Cardiac muscle cell (in vitro differentiated cells and primary cell): ENCODE measurements at regions not wholly inside any gene's neighbourhood (a gene's known extent, or its start where the extent isn't known, plus 50 kb on each side); places are given as distances from the start of the nearest gene placed in this dataset.
"Not testable (repeated sequence)": the region's sequence is repeated elsewhere in the genome, so short reads cannot be mapped to it uniquely, and the experiment has no call there.

Experiments
- DNase-seq, 2 donors: peaks; one replicate each; pipeline versions ENCODE4 v3.0.0 to v3.0.0-alpha.2; 2010 to 2017; ENCODE audit warnings: low read depth in 1 of 2, low spot score in 1 of 2
- H3K27ac ChIP-seq: fragments of 200-600 bp; sonication (generic); 2 replicates; pipeline ENCODE4 v1.5.1; 2016
- H3K27me3 ChIP-seq: fragments of 200-600 bp; sonication (generic); 2 replicates; pipeline ENCODE4 v1.6.0; 2016; ENCODE audit warnings: control low read depth
- H3K36me3 ChIP-seq: fragments of 200-600 bp; sonication (generic); 2 replicates; pipeline ENCODE4 v1.5.1; 2016; ENCODE audit warnings: control low read depth
- H3K4me1 ChIP-seq: fragments of 200-600 bp; sonication (generic); 2 replicates; pipeline ENCODE4 v1.8.1; 2017; ENCODE audit warnings: low read depth, mild to moderate bottlenecking, mixed run types
- H3K4me3 ChIP-seq: fragments of 200-600 bp; sonication (generic); 2 replicates; pipeline ENCODE4 v1.5.1; 2016; ENCODE audit warnings: mild to moderate bottlenecking
- H3K9me3 ChIP-seq: fragments of 200-600 bp; sonication (generic); 2 replicates; pipeline ENCODE4 v1.5.1; 2017; ENCODE audit warnings: low read depth, mild to moderate bottlenecking, control low read depth
- CTCF ChIP-seq: IDR thresholded peaks from 2 replicates; pipeline ENCODE4 v1.5.1; 2012; ENCODE audit warnings: low read depth, mild to moderate bottlenecking, low read length

- H3K4me3 ChIP-seq: no peak overlapping the region
- no peaks in the 10 kb centered on the region for H3K36me3 ChIP-seq
- H3K4me1 ChIP-seq: no peaks in the 10 kb centered on the region
- H3K27me3 ChIP-seq: no peaks in the 10 kb centered on the region
- H3K27ac ChIP-seq: no peak overlapping the region
- no peak for TF ChIP-seq CTCF
- H3K9me3 ChIP-seq: no peaks in the 10 kb centered on the region
- no peak for DNase-seq
These were observed 369.1 kb upstream of the FRG2C start for GRCh38 chr3:75295013-75295412.

GRCh38 chr3:75296858-75297257 lies 367.3 kb upstream of the FRG2C start:
- TF ChIP-seq CTCF: no peak
- no peaks in the 10 kb centered on the region for H3K9me3 ChIP-seq
- no peak overlapping the region for H3K4me3 ChIP-seq
- no peaks in the 10 kb centered on the region for H3K4me1 ChIP-seq
- DNase-seq: no peak
- H3K27ac ChIP-seq: no peak overlapping the region
- H3K27me3 ChIP-seq: no peaks in the 10 kb centered on the region
- no peaks in the 10 kb centered on the region for H3K36me3 ChIP-seq

GRCh38 chr3:75300606-75301005 lies 363.5 kb upstream of the FRG2C start:
- no peak for DNase-seq
- Histone ChIP-seq H3K27ac (no peak overlapping the region), H3K36me3 (no peaks in the 10 kb centered on the region), H3K4me3 (no peak overlapping the region), H3K9me3 (no peaks in the 10 kb centered on the region), H3K4me1 (no peaks in the 10 kb centered on the region), H3K27me3 (no peaks in the 10 kb centered on the region)
- no peak for TF ChIP-seq CTCF

- not testable (repeated sequence) for H3K36me3 ChIP-seq, H3K4me1 ChIP-seq, DNase-seq, H3K9me3 ChIP-seq, H3K27ac ChIP-seq, H3K27me3 ChIP-seq, H3K4me3 ChIP-seq
These were observed 363.1 kb upstream of the FRG2C start for GRCh38 chr3:75301050-75301449.

GRCh38 chr3:75303741-75304140 lies 360.4 kb upstream of the FRG2C start:
- Histone ChIP-seq H3K27me3 (no peaks in the 10 kb centered on the region), H3K4me1 (no peaks in the 10 kb centered on the region), H3K4me3 (no peak overlapping the region), H3K9me3 (no peaks in the 10 kb centered on the region), H3K36me3 (no peaks in the 10 kb centered on the region), H3K27ac (no peak overlapping the region)
- DNase-seq: no peak
- TF ChIP-seq CTCF: no peak

GRCh38 chr3:75305901-75306300 lies 358.2 kb upstream of the FRG2C start:
- Histone ChIP-seq H3K9me3 (no peaks in the 10 kb centered on the region), H3K27me3 (no peaks in the 10 kb centered on the region), H3K4me1 (no peaks in the 10 kb centered on the region), H3K36me3 (no peaks in the 10 kb centered on the region), H3K4me3 (no peak overlapping the region), H3K27ac (no peak overlapping the region)
- DNase-seq: no peak
- TF ChIP-seq CTCF: no peak

- not testable (repeated sequence) for H3K27ac ChIP-seq, DNase-seq, H3K9me3 ChIP-seq, H3K4me3 ChIP-seq, H3K36me3 ChIP-seq, H3K27me3 ChIP-seq, H3K4me1 ChIP-seq
These were observed 352.8 kb upstream of the FRG2C start for GRCh38 chr3:75311306-75311705.

GRCh38 chr3:75312469-75312868 lies 351.7 kb upstream of the FRG2C start:
- not testable (repeated sequence) for H3K27me3 ChIP-seq, H3K27ac ChIP-seq, H3K4me1 ChIP-seq, H3K9me3 ChIP-seq, H3K4me3 ChIP-seq, DNase-seq, H3K36me3 ChIP-seq

- H3K36me3 ChIP-seq, H3K9me3 ChIP-seq, DNase-seq, H3K4me3 ChIP-seq, H3K27me3 ChIP-seq, H3K4me1 ChIP-seq, H3K27ac ChIP-seq: not testable (repeated sequence)
These were observed 344.4 kb upstream of the FRG2C start for GRCh38 chr3:75319776-75320175.
